Stomach (tissue), 8 donors: ENCODE measurements at regions not wholly inside any gene's neighbourhood (a gene's known extent, or its start where the extent isn't known, plus 50 kb on each side); places are given as distances from the start of the nearest gene placed in this dataset.
"Not testable (repeated sequence)": the region's sequence is repeated elsewhere in the genome, so short reads cannot be mapped to it uniquely, and the experiment has no call there.

ENCODE experiments used
- DNase-seq, 2 donors: peaks; one replicate each; pipeline versions ENCODE4 v3.0.0 to v3.0.0-alpha.2; 2013 to 2019
- H3K27ac ChIP-seq, 5 donors: fragments of 200-600 bp in 4 of 5; sonication (generic) in 4 of 5; one replicate each; pipeline ENCODE4 v1.5.1; 2013 to 2019; ENCODE audit warnings: mild to moderate bottlenecking in 1 of 5, moderate library complexity in 1 of 5
- H3K27me3 ChIP-seq, 3 donors: fragments of 200-600 bp; sonication (generic); one replicate each; pipeline ENCODE4 v1.5.1; 2017 to 2019; ENCODE audit warnings: mixed run types in 1 of 3
- H3K36me3 ChIP-seq, 4 donors: fragments of 200-600 bp; sonication (generic); 1 replicate in 3 of 4; 2 replicates in 1 of 4; pipeline ENCODE4 v1.5.1; 2016 to 2019
- H3K4me1 ChIP-seq, 4 donors: fragments of 200-600 bp; sonication (generic); one replicate each; pipeline ENCODE4 v1.5.1; 2016 to 2019
- H3K4me3 ChIP-seq, 4 donors: fragments of 200-600 bp; sonication (generic) in 3 of 4; one replicate each; pipeline ENCODE4 v1.5.1; 2016 to 2019; ENCODE audit warnings: mild to moderate bottlenecking in 1 of 4
- H3K9me3 ChIP-seq, 4 donors: fragments of 200-600 bp; sonication (generic); one replicate each; pipeline ENCODE4 v1.5.1; 2016 to 2019
- CTCF ChIP-seq, 7 experiments: fragments of 450-650 bp in 4 of 7; fragments of 200-600 bp in 3 of 7; sonication (generic) in 3 of 7; IDR thresholded peaks; one replicate each; pipeline ENCODE4 v1.5.1; 2016 to 2019; ENCODE audit warnings: antibody characterized with exemption in 7 of 7, control low read depth in 2 of 7, mild to moderate bottlenecking in 1 of 7
- EP300 ChIP-seq: sonication (generic); formaldehyde crosslinking; IDR thresholded peaks from one replicate; pipeline ENCODE4 v1.6.1; 2017; ENCODE audit warnings: antibody characterized with exemption
- POLR2A ChIP-seq, 4 donors: fragments of 450-650 bp; IDR thresholded peaks; one replicate each; pipeline ENCODE4 v1.6.1; 2016; ENCODE audit warnings: antibody characterized with exemption in 4 of 4, control low read depth in 2 of 4, mild to moderate bottlenecking in 1 of 4, moderate library complexity in 1 of 4
- POLR2AphosphoS5 ChIP-seq, 3 donors: sonication (generic); formaldehyde crosslinking; IDR thresholded peaks; one replicate each; pipeline ENCODE4 v1.6.1; 2016; ENCODE audit warnings: antibody characterized with exemption in 3 of 3
- WGBS, 5 donors: extraction: QIAGEN DNeasy Blood & Tissue Kit in 3 of 5; methylation state at CpG; one replicate each; pipeline versions ENCODE4 v1.1.5 to v1.1.7; 2013 to 2018; 5-methylcytosine and 5-hydroxymethylcytosine counted together
- intact Hi-C: fragments of 100-400 bp; cut with DNase I; formaldehyde crosslinking; loops from one replicate; pipeline ENCODE4 v1.15.1; 2023; ENCODE audit warnings: low total_unique reads
- donor health status: healthy with polysubstance abuse.
- donor health status: Bipolar disorder and iron deficiency.
- donor health status: healthy.

- no peaks in the 10 kb centered on the region for H3K36me3 ChIP-seq
- intact Hi-C loops, result no loop called here
- H3K4me1 ChIP-seq, result no peaks in the 10 kb centered on the region
- H3K4me3 ChIP-seq, result no peak overlapping the region
- no peaks in the 10 kb centered on the region for H3K9me3 ChIP-seq
- TF ChIP-seq CTCF (IDR thresholded peaks at IDR 0.05), result no peak
- no peak for TF ChIP-seq EP300
- TF ChIP-seq POLR2A (IDR thresholded peaks at IDR 0.05), result no peak
- no peak for TF ChIP-seq POLR2AphosphoS5 (IDR thresholded peaks at IDR 0.05)
- H3K27ac ChIP-seq, result no peak overlapping the region
- DNase-seq, result no peak
- no peaks in the 10 kb centered on the region for H3K27me3 ChIP-seq
- 93 to 97% (median 96%) methylated on average over 9 of the region's 9 CpGs for WGBS, 5 donors
These were observed 247.6 kb downstream of the SETD4 start for GRCh38 chr21:35812679-35813078.

DNA sequence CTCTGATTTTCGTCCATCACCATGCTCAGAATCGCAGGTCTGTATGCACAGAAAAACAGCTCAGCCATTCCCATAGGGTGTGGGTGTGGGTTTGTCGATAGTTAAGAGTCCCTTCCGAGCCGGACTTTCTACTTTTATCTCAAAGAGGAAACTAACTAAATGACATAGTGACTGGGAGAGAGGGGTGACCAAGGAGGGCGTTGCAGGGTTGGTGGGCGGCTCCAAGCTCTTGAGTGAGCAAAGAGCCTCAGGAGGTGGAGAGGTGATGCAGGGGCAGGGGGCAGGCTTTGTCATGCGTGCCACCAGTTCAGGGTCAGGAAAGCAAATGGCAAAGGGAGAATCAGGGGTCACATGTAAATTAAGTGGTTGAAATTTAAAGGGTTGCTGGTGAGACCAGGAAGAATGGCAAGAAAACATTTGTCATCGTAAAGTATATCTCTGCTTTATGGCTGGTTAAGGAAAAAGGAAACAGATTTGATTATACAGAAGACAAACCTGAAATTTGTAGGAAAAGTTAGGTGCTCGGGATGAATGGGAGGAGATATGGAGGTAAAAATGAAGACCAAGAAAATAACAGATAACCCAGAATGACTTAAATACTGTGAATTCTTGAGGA is 249.0 kb downstream of the SETD4 start:
- Histone ChIP-seq H3K4me1 (no peaks in the 10 kb centered on the region), H3K36me3 (no peaks in the 10 kb centered on the region), H3K4me3 (no peak overlapping the region), H3K27me3 (no peaks in the 10 kb centered on the region), H3K27ac (no peak overlapping the region), H3K9me3 (no peaks in the 10 kb centered on the region)
- WGBS, 5 donors, result 45 to 61% (median 57%) methylated on average over 10 of the region's 10 CpGs
- intact Hi-C loops, result no loop called here
- peak in 1 of 2 donors; percentile 66 for DNase-seq
- TF ChIP-seq EP300 (no peak), POLR2AphosphoS5 (IDR thresholded peaks at IDR 0.05) (no peak), POLR2A (IDR thresholded peaks at IDR 0.05) (no peak), CTCF (IDR thresholded peaks at IDR 0.05) (no peak)

GRCh38 chr21:35810431-35810970 is 249.8 kb downstream of the SETD4 start:
- no peak for DNase-seq
- Histone ChIP-seq H3K9me3 (no peaks in the 10 kb centered on the region), H3K4me1 (no peaks in the 10 kb centered on the region), H3K27ac (no peak overlapping the region), H3K4me3 (no peak overlapping the region), H3K36me3 (no peaks in the 10 kb centered on the region), H3K27me3 (no peaks in the 10 kb centered on the region)
- TF ChIP-seq CTCF (IDR thresholded peaks at IDR 0.05) (no peak), EP300 (no peak), POLR2AphosphoS5 (IDR thresholded peaks at IDR 0.05) (no peak), POLR2A (IDR thresholded peaks at IDR 0.05) (no peak)
- WGBS, 5 donors, result 89 to 94% (median 92%) methylated on average over 7 of the region's 7 CpGs
- intact Hi-C loops, result no loop called here

GRCh38 chr21:35801391-35801790 is 258.9 kb downstream of the SETD4 start:
- no peak overlapping the region for H3K4me3 ChIP-seq
- no peak overlapping the region for H3K27ac ChIP-seq
- intact Hi-C loops, result no loop called here
- no peaks in the 10 kb centered on the region for H3K36me3 ChIP-seq
- peaks cover 0 to 4% (median 0%) of the 10 kb centered on the region in 4 donors for H3K4me1 ChIP-seq
- H3K9me3 ChIP-seq, result peaks cover 0 to 8% (median 8%) of the 10 kb centered on the region in 4 donors
- DNase-seq, result peak in 1 of 2 donors; percentile 19
- WGBS, 5 donors, result 70 to 84% (median 80%) methylated on average over 4 of the region's 4 CpGs
- H3K27me3 ChIP-seq, result no peaks in the 10 kb centered on the region
- TF ChIP-seq EP300 (no peak), POLR2AphosphoS5 (IDR thresholded peaks at IDR 0.05) (no peak), POLR2A (IDR thresholded peaks at IDR 0.05) (no peak), CTCF (IDR thresholded peaks at IDR 0.05) (no peak)

GRCh38 chr21:35800796-35801385 is 259.4 kb downstream of the SETD4 start:
- H3K36me3 ChIP-seq, H3K4me1 ChIP-seq, intact Hi-C loops, H3K27me3 ChIP-seq, H3K27ac ChIP-seq, H3K4me3 ChIP-seq, H3K9me3 ChIP-seq, DNase-seq: not testable (repeated sequence)
- WGBS, 5 donors, result 69 to 86% (median 84%) methylated on average over 9 of the region's 9 CpGs
